Coronary artery (tissue), 2 donors: ENCODE measurements at regions not wholly inside any gene's neighbourhood (a gene's known extent, or its start where the extent isn't known, plus 50 kb on each side); places are given as distances from the start of the nearest gene placed in this dataset.

Experiments
- DNase-seq: peaks from one replicate; pipeline ENCODE4 v3.0.0-alpha.2; 2017; ENCODE audit warnings: low spot score
- H3K27ac ChIP-seq, 2 donors: fragments of 200-600 bp; sonication (generic); one replicate each; pipeline ENCODE4 v1.5.1; 2016 to 2019
- H3K4me3 ChIP-seq: fragments of 200-600 bp; sonication (generic); 2 replicates; pipeline ENCODE4 v1.5.1; 2016; ENCODE audit warnings: mild to moderate bottlenecking, moderate library complexity
- CTCF ChIP-seq: fragments of 200-600 bp; sonication (generic); IDR thresholded peaks from one replicate; pipeline ENCODE4 v1.5.1; 2019; ENCODE audit warnings: antibody characterized with exemption

GRCh38 chrX:69282893-69283690 is 117.8 kb upstream of the PJA1 start:
- DNase-seq: no peak
- Histone ChIP-seq H3K4me3 (no peak overlapping the region), H3K27ac (no peak overlapping the region)
- TF ChIP-seq CTCF: no peak

- H3K4me3 ChIP-seq: no peak overlapping the region
- TF ChIP-seq CTCF: no peak
- no peak for DNase-seq
- H3K27ac ChIP-seq: no peak overlapping the region
Observed at GRCh38 chrX:69280933-69281332, 115.7 kb upstream of the PJA1 start.

GRCh38 chrX:69279234-69279633 is 114.0 kb upstream of the PJA1 start:
- Histone ChIP-seq H3K27ac (no peak overlapping the region), H3K4me3 (no peak overlapping the region)
- no peak for TF ChIP-seq CTCF
- no peak for DNase-seq

GRCh38 chrX:69278031-69278687 is 112.9 kb upstream of the PJA1 start:
- no peak for DNase-seq
- TF ChIP-seq CTCF: no peak
- Histone ChIP-seq H3K4me3 (no peak overlapping the region), H3K27ac (no peak overlapping the region)

GRCh38 chrX:69277369-69277990 is 112.2 kb upstream of the PJA1 start:
- H3K4me3 ChIP-seq: no peak overlapping the region
- H3K27ac ChIP-seq: no peak overlapping the region
- no peak for DNase-seq
- no peak for TF ChIP-seq CTCF

- no peak for TF ChIP-seq CTCF
- Histone ChIP-seq H3K4me3 (no peak overlapping the region), H3K27ac (no peak overlapping the region)
- no peak for DNase-seq
Observed at GRCh38 chrX:69268611-69269010, 103.4 kb upstream of the PJA1 start.
